Transverse colon (tissue), 3 donors: ENCODE measurements at regions not wholly inside any gene's neighbourhood (a gene's known extent, or its start where the extent isn't known, plus 50 kb on each side); places are given as distances from the start of the nearest gene placed in this dataset.

ENCODE experiments used
- CTCF ChIP-seq, 5 experiments: fragments of 200-600 bp in 3 of 5; fragments of 450-650 bp in 2 of 5; sonication (generic) in 3 of 5; IDR thresholded peaks; 1 replicate in 2 of 5; 2 replicates in 3 of 5; pipeline ENCODE4 v1.5.1; 2016 to 2017; ENCODE audit warnings: antibody characterized with exemption in 5 of 5, inconsistent platforms in 3 of 5, mild to moderate bottlenecking in 2 of 5, moderate library complexity in 1 of 5
- POLR2A ChIP-seq: fragments of 450-650 bp; IDR thresholded peaks from one replicate; pipeline ENCODE4 v1.6.1; 2016; ENCODE audit warnings: antibody characterized with exemption, mild to moderate bottlenecking, moderate library complexity

GRCh38 chr5:12133520-12133919 lies 229.3 kb upstream of the CTNND2 start:
- no peak for TF ChIP-seq POLR2A
- TF ChIP-seq CTCF (IDR thresholded peaks at IDR 0.05) = no peak
